A673 (cell line): ENCODE measurements at regions not wholly inside any gene's neighbourhood (a gene's known extent, or its start where the extent isn't known, plus 50 kb on each side); places are given as distances from the start of the nearest gene placed in this dataset.

ENCODE experiments used
- BruUV-seq: library from RNA; stranded (reverse); fragments of 400-500 nt; replicated peaks from 2 replicates; lab custom pipeline; 2021; lab: Mats Ljungman, UMichigan
- CTCF ChIA-PET: fragments of 300-600 bp; sonication (Branson Sonifier 250); formaldehyde crosslinking; loops from one replicate; lab custom pipeline; 2022; ENCODE audit warnings: antibody characterized with exemption; lab: Charles Lee
- POLR2A ChIA-PET: fragments of 300-600 bp; sonication (Branson Sonifier 250); formaldehyde crosslinking; loops from one replicate; lab custom pipeline; 2022; ENCODE audit warnings: antibody characterized with exemption; ENCODE audit not compliant: low non-redundant PET; lab: Charles Lee
- DNase-seq: peaks from one replicate; pipeline ENCODE4 v3.0.0-alpha.2; 2015; ENCODE audit warnings: low spot score
- H3K27ac ChIP-seq: fragments of 200-600 bp; sonication (generic); 2 replicates; pipeline ENCODE4 v1.5.1; 2016; ENCODE audit warnings: mixed run types, low read depth, mild to moderate bottlenecking, mixed read lengths, antibody characterized with exemption, low read length; ENCODE audit not compliant: poor library complexity, severe bottlenecking
- H3K27me3 ChIP-seq: fragments of 200-600 bp; sonication (generic); replicated peaks from 2 replicates; pipeline ENCODE4 v1.6.1; 2017; ENCODE audit warnings: mixed run types, low read depth, mild to moderate bottlenecking, mixed read lengths, antibody characterized with exemption, low read length; ENCODE audit not compliant: insufficient read depth, poor library complexity
- H3K36me3 ChIP-seq: fragments of 200-600 bp; sonication (generic); 2 replicates; pipeline ENCODE4 v1.6.1; 2016; ENCODE audit warnings: mixed run types, mild to moderate bottlenecking, mixed read lengths, antibody characterized with exemption, low read length; ENCODE audit not compliant: insufficient read depth, poor library complexity, severe bottlenecking
- H3K4me1 ChIP-seq: fragments of 200-600 bp; sonication (generic); 2 replicates; pipeline ENCODE4 v1.6.1; 2017; ENCODE audit warnings: mixed run types, mild to moderate bottlenecking, mixed read lengths, antibody characterized with exemption, low read length; ENCODE audit not compliant: insufficient read depth, poor library complexity, severe bottlenecking
- H3K4me3 ChIP-seq: fragments of 200-600 bp; sonication (generic); 2 replicates; pipeline ENCODE4 v1.5.1; 2016; ENCODE audit warnings: low read depth, mixed run types, mild to moderate bottlenecking, mixed read lengths, low read length; ENCODE audit not compliant: poor library complexity, severe bottlenecking
- H3K9me3 ChIP-seq: fragments of 200-600 bp; sonication (generic); 2 replicates; pipeline ENCODE4 v1.6.1; 2016; ENCODE audit warnings: mixed run types, low read depth, mild to moderate bottlenecking, mixed read lengths, antibody characterized with exemption, low read length; ENCODE audit not compliant: poor library complexity, severe bottlenecking
- EZH2 ChIP-seq: fragments of 200-600 bp; sonication (generic); IDR thresholded peaks from 2 replicates; pipeline ENCODE4 v1.6.1; 2017; ENCODE audit warnings: borderline replicate concordance, low read depth, mild to moderate bottlenecking, mixed read lengths, antibody characterized with exemption, low read length; ENCODE audit not compliant: poor library complexity, severe bottlenecking
- intact Hi-C: fragments of 100-400 bp; cut with micrococcal nuclease; formaldehyde crosslinking; loops from one replicate; pipeline ENCODE4 v1.10.0; 2022; ENCODE audit not compliant: unreplicated experiment
- TF ChIP-seq, protein P1 (sequence below): fragments of 300-800, 200-600 bp; sonication (generic); conservative IDR thresholded peaks from 2 replicates; pipeline ENCODE4 v1.5.1; 2017; ENCODE audit warnings: low read depth, mild to moderate bottlenecking, antibody characterized with exemption, low read length, moderate library complexity, mixed read lengths

DNA sequence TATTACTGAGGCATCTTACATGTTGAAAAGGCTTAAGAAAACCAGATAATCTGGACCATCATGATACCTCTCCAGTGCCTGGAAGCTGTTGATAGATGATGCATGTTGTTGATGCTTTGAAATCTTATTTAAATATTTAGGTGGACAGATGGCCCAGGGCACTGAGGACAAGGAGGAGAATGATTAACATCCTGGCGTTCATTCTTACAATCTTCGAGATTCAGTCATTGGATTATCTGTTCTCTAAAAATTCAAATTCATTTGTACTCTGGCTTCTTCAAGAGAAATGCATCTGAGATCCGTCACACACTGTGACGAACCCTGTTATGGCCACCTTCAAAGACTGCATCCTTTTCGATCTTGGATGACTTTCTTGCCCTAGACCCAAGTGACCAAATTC, 121.3 kb upstream of the IGF1 start:
- Histone ChIP-seq H3K4me1 (no peaks in the 10 kb centered on the region), H3K9me3 (no peaks in the 10 kb centered on the region), H3K36me3 (no peaks in the 10 kb centered on the region), H3K4me3 (no peak overlapping the region), H3K27me3 (peaks cover 9% of the 10 kb centered on the region), H3K27ac (no peak overlapping the region)
- BruUV-seq: no TSS peak
- TF ChIP-seq, protein P1, sequence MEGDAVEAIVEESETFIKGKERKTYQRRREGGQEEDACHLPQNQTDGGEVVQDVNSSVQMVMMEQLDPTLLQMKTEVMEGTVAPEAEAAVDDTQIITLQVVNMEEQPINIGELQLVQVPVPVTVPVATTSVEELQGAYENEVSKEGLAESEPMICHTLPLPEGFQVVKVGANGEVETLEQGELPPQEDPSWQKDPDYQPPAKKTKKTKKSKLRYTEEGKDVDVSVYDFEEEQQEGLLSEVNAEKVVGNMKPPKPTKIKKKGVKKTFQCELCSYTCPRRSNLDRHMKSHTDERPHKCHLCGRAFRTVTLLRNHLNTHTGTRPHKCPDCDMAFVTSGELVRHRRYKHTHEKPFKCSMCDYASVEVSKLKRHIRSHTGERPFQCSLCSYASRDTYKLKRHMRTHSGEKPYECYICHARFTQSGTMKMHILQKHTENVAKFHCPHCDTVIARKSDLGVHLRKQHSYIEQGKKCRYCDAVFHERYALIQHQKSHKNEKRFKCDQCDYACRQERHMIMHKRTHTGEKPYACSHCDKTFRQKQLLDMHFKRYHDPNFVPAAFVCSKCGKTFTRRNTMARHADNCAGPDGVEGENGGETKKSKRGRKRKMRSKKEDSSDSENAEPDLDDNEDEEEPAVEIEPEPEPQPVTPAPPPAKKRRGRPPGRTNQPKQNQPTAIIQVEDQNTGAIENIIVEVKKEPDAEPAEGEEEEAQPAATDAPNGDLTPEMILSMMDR: no peak
- TF ChIP-seq EZH2: no peak
- POLR2A ChIA-PET: no interaction called here
- CTCF ChIA-PET: no interaction called here
- intact Hi-C loops: no loop called here
- no peak for DNase-seq

DNA sequence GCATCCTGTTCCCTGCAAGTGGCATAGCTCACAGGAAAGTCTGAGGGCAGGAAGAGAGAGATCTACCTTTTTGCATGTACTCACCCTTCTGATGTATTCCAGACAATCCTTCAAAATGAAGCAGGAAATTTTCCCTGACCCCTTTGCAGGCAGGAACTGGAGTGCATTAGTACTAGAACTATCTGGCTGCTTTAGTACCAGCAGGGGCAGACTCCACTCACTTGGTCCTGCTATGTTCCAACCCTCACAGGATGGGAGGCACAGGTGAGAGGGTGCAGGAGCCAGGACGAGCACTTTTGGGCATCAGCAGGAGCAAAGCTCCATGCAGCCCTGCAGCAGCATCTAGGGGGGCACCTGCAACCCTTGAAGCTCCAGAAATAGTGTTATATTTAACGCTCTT, 116.3 kb upstream of the IGF1 start:
- Histone ChIP-seq H3K27me3 (peaks cover 1% of the 10 kb centered on the region), H3K36me3 (no peaks in the 10 kb centered on the region), H3K27ac (no peak overlapping the region), H3K9me3 (no peaks in the 10 kb centered on the region), H3K4me3 (no peak overlapping the region), H3K4me1 (no peaks in the 10 kb centered on the region)
- no peak for DNase-seq
- TF ChIP-seq EZH2: no peak
- TF ChIP-seq, protein P1: no peak
- ChIA-PET CTCF (no interaction called here), POLR2A (no interaction called here)
- BruUV-seq: no TSS peak
- intact Hi-C loops: no loop called here

DNA sequence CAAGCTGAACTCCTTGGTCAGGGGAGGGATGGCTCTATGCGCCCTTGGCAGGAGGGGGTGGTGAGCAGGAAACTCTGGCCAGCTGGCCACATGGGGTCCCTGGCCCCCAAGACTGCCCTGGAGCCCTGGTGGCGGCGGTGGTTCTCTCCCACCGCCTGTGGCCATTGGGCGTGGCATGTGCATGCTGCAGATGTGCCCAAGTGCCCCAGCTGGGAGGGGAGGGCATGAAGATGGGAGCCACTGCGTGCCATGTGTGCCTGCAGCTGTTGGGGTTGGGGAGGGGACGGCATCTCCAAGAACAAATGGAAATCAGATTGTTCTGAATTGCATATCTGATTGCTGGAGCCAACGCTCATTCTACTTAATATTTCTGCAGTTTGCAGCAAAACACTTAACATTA, 115.7 kb upstream of the IGF1 start:
- intact Hi-C loops: no loop called here

More for the DNA sequence above, 115.7 kb upstream of the IGF1 start:
- ChIA-PET POLR2A (no interaction called here), CTCF (no interaction called here)
- no peak for DNase-seq
- no peak for TF ChIP-seq EZH2
- TF ChIP-seq, protein P1: no peak
- BruUV-seq: no TSS peak
- Histone ChIP-seq H3K27ac (no peak overlapping the region), H3K9me3 (no peaks in the 10 kb centered on the region), H3K4me1 (no peaks in the 10 kb centered on the region), H3K27me3 (no peaks in the 10 kb centered on the region), H3K4me3 (no peak overlapping the region), H3K36me3 (no peaks in the 10 kb centered on the region)
